ENCODE measurements at regions not wholly inside any gene's neighbourhood (a gene's known extent, or its start where the extent isn't known, plus 50 kb on each side); places are given as distances from the start of the nearest gene placed in this dataset.
"Not testable (repeated sequence)": the region's sequence is repeated elsewhere in the genome, so short reads cannot be mapped to it uniquely, and the experiment has no call there.

DNA sequence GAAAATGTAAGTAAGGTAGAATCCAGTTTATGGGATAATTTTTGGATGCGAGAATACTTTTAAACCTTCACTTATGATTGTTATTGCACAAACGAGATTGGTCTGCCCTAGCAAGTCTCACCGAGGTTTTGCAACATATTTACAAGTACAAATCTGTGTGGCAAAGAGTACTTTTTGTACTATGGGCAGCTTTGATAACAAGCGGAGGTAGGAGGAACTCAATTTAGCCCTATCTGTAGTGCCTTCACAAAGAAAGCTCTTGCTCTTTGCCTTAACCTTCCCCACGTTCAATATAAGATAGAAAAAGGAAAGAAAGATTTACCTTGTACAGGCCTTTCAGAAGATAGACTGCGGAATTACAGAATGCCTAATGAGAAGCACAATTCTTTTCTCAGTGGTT is 77.5 kb upstream of the HIVEP1 start:
- TF ChIP-seq, protein P1, sequence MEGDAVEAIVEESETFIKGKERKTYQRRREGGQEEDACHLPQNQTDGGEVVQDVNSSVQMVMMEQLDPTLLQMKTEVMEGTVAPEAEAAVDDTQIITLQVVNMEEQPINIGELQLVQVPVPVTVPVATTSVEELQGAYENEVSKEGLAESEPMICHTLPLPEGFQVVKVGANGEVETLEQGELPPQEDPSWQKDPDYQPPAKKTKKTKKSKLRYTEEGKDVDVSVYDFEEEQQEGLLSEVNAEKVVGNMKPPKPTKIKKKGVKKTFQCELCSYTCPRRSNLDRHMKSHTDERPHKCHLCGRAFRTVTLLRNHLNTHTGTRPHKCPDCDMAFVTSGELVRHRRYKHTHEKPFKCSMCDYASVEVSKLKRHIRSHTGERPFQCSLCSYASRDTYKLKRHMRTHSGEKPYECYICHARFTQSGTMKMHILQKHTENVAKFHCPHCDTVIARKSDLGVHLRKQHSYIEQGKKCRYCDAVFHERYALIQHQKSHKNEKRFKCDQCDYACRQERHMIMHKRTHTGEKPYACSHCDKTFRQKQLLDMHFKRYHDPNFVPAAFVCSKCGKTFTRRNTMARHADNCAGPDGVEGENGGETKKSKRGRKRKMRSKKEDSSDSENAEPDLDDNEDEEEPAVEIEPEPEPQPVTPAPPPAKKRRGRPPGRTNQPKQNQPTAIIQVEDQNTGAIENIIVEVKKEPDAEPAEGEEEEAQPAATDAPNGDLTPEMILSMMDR (IDR thresholded peaks at IDR 0.05; ENCODE audit: insufficient read depth, missing control alignments): no peak
- DNase-seq (ENCODE audit: insufficient read length, low spot score): no peak
- FAIRE-seq: no peak

DNA sequence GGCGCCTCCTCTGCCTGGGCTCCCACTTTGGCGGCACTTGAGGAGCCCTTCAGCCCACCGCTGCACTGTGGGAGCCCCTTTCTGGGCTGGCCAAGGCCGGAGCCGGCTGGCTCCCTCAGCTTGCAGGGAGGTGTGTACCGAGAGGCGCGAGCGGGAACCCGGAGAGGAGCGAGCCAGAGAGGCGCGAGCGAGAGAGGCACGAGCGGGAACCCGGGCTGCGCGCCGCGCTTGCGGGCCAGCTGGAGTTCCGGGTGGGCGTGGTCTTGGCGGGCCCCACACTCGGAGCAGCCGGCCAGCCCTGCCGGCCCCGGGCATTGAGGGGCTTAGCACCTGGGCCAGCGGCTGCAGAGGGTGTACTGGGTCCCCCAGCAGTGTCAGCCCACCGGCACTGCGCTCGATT is 79.2 kb upstream of the HIVEP1 start:
- not testable (repeated sequence) for DNase-seq (ENCODE audit: insufficient read length, low spot score); FAIRE-seq

DNA sequence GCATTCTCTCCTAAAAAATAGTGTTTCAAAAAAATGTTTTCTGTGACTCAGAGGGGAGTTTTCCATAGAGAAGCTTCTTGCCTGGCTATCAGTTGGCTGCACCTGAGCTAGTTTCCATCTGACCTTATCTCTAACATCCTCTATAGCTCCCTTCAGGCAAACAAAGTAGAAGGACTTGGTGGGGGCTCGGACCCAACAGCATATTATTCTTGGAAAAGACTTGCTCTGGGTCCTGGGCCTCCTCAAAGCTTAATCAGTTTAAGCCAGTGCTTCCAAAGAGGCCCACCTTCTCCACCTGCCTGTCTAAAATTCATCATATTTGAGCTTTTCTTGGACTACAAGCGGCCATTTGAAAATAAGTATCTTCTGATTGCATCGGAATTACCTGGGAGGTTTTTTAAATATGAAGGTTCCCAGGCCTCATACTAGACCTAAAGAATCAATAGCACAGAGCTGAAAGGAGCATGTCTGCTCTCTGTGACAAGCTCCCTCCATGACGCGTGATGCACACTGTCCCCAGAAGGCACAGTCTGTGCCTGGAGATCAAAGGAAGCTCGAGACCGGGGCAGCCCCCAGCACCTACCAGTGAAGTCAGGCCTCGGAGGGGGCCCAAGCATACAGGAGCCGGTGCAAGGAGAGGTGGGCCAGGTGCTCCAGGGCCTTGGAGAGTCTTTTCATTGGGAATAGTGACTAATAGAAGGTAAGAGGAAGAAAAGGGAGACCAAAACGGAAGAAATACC is 80.6 kb upstream of the HIVEP1 start:
- DNase-seq (ENCODE audit: insufficient read length, low spot score) (no peak), FAIRE-seq (no peak)
- TF ChIP-seq, protein P1 (IDR thresholded peaks at IDR 0.05; ENCODE audit: insufficient read depth, missing control alignments): no peak

DNA sequence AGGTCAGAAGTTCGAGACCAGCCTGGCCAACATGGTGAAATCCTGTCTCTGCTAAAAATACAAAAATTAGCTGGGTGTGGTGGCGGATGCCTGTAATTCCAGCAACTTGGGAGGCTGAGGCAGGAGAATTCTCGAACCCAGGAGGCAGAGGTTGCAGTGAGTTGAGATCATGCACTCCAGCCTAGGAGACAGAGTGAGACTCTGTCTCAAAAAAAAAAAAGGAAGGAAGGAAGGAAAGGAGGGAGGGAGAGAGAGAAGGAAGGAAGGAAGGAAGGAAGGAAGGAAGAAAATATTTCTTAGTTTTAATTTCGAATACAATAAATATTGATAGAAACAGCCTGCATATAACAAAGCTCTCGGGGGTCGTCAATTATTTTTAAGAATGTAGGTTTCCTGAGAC is 81.3 kb upstream of the HIVEP1 start:
- DNase-seq (ENCODE audit: insufficient read length, low spot score); FAIRE-seq: not testable (repeated sequence)

DNA sequence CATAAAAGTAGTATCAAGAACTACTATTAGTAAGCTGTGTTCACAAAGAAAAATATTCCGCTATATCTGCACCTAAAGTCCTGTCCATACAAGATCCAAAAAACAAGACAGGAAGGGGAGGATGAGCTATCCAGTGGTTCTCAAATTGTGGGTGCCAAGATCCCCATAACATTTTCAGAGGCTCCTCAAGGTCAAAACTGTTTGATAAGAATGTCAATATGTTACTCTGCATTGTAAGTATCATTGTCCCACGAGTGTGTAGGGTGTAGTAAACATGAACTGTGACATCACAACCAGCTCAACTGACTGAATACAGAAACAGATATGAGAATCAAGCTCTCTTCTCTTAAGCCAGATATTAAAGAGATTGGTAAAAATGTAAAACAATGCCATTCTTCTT is 81.9 kb upstream of the HIVEP1 start:
- FAIRE-seq: no peak
- TF ChIP-seq, protein P1 (IDR thresholded peaks at IDR 0.05; ENCODE audit: insufficient read depth, missing control alignments): no peak
- no peak for DNase-seq (ENCODE audit: insufficient read length, low spot score)

DNA sequence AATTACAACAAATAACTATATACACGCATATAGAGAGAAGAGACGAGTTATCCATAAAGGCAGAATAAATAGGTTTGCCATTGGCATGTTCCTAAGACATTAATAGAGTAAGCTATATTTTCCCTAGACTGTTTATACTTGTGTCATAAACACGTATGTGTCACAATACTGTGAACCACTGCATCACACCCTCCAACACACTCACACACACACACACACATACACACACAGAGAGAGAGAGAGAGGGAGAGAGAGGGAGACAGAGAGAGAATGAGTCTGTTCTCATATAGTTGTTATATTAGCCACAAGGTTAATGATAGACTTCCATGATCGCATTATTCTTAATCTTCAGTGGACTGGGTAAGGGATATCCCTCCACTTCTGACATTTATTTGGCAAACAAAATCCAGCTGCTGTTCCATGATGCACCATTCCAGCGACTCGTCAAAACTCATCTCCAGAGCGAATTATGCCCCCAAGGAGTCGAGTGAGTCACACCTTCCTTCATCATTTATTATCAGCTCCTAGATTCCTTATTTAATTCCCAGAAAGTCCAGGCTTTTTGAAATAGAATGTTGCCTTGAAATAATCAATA is 82.8 kb upstream of the HIVEP1 start:
- DNase-seq (ENCODE audit: insufficient read length, low spot score) (no peak), FAIRE-seq (no peak)

DNA sequence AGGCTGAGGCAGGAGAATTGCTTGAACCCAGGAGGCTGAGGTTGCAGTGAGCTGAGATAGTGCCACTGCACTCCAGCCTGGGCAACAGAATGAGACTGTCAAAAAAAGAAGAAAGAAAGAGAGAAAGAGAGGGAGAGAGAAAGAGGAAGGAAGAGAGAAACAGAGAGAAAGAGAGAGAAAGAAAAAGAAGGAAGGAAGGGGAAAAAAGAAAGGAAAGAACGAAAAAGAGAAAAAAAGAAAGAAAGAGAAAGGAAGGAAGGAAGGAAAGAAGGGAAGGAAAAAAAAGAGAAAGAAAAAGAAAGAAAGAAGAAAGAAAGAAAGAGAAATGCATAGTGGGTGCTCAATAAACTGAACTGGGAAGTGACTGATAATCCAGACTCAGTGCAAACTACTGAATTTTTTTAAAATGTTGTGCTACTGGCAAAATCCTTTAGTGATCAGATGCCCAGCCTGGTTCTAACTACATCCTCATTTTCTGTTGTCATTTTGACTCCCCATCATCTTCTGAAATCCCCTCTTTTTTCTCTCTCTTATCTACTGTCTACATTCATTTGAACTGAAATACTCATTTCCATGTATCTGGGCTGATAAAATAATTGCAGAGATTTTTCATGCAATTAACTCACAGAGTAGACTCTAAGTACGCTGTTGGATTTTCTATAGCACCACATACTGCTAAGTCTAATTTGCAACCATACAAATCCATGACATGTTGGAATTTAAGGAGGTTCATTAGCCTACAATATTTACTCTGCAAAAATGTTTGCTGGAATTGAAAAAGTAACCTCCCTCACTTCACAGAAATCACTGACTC is 85.3 kb upstream of the HIVEP1 start:
- FAIRE-seq (no peak), DNase-seq (ENCODE audit: insufficient read length, low spot score) (no peak)
- TF ChIP-seq, protein P1 (IDR thresholded peaks at IDR 0.05; ENCODE audit: insufficient read depth, missing control alignments): no peak

More for the DNA sequence above, 82.8 kb upstream of the HIVEP1 start:
- TF ChIP-seq, protein P1 (IDR thresholded peaks at IDR 0.05; ENCODE audit: insufficient read depth, missing control alignments): no peak

DNA sequence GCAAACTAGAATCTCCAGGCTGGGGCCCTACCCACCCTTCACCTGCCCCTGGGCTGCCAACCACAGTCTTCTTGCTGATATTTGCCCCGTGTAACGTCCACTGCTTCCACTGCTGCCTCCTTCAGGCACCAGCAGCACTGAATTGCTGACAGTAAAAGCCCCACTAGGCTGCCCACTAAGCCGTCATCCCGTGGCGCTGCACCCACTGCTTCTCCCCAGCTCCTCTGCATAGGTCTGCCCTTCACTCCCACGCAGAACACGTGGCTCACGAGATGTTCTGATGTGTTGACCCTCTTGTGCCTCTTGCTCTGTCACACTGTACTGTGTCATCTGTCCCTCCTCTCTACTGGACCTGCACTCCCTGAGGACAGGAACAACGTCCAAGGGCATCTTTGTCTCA is 86.3 kb upstream of the HIVEP1 start:
- DNase-seq (ENCODE audit: insufficient read length, low spot score) (no peak), FAIRE-seq (no peak)
- TF ChIP-seq, protein P1 (IDR thresholded peaks at IDR 0.05; ENCODE audit: insufficient read depth, missing control alignments): no peak

Data from D721Med (cell line).